Spleen (tissue), 11 donors: ENCODE measurements at regions not wholly inside any gene's neighbourhood (a gene's known extent, or its start where the extent isn't known, plus 50 kb on each side); places are given as distances from the start of the nearest gene placed in this dataset.

Source experiments
- DNase-seq: peaks from one replicate; pipeline ENCODE4 v3.0.0-alpha.2; 2020
- H3K27ac ChIP-seq, 8 donors: fragments of 200-600 bp; sonication (generic) in 7 of 8; 1 replicate in 4 of 8; 2 replicates in 4 of 8; pipeline versions ENCODE4 v1.5.0 to v1.8.0; 2016 to 2021; ENCODE audit warnings: inconsistent platforms in 4 of 8, mild to moderate bottlenecking in 4 of 8, moderate library complexity in 1 of 8
- H3K27me3 ChIP-seq, 7 donors: fragments of 200-600 bp; sonication (generic) in 6 of 7; replicated peaks in 1 of 7; 1 replicate in 4 of 7; 2 replicates in 3 of 7; pipeline versions ENCODE4 v1.5.0 to v1.8.0; 2016 to 2021; ENCODE audit warnings: inconsistent platforms in 3 of 7, mild to moderate bottlenecking in 1 of 7
- H3K36me3 ChIP-seq, 6 donors: fragments of 200-600 bp; sonication (generic) in 5 of 6; 1 replicate in 4 of 6; 2 replicates in 2 of 6; pipeline versions ENCODE4 v1.5.0 to v1.8.0; 2016 to 2021; ENCODE audit warnings: inconsistent platforms in 2 of 6
- H3K4me1 ChIP-seq, 6 donors: fragments of 200-600 bp; sonication (generic) in 5 of 6; 1 replicate in 3 of 6; 2 replicates in 3 of 6; pipeline versions ENCODE4 v1.5.0 to v1.8.0; 2016 to 2021; ENCODE audit warnings: inconsistent platforms in 3 of 6
- H3K4me3 ChIP-seq, 8 donors: fragments of 200-600 bp; sonication (generic) in 7 of 8; 1 replicate in 4 of 8; 2 replicates in 4 of 8; pipeline versions ENCODE4 v1.5.0 to v1.8.0; 2016 to 2021; ENCODE audit warnings: inconsistent platforms in 4 of 8, mild to moderate bottlenecking in 4 of 8, moderate library complexity in 2 of 8
- H3K9me3 ChIP-seq, 8 donors: fragments of 200-600 bp; sonication (generic) in 7 of 8; 1 replicate in 4 of 8; 2 replicates in 4 of 8; pipeline versions ENCODE4 v1.5.0 to v1.8.0; 2016 to 2021; ENCODE audit warnings: inconsistent platforms in 4 of 8
- CTCF ChIP-seq, 11 experiments: fragments of 200-600 bp in 7 of 11; fragments of 450-650 bp in 4 of 11; sonication (generic) in 4 of 11; IDR thresholded peaks in 8 of 11; conservative IDR thresholded peaks in 3 of 11; 1 replicate in 7 of 11; 2 replicates in 4 of 11; pipeline versions ENCODE4 v1.4.0 to v1.8.0; 2016 to 2021; ENCODE audit warnings: antibody characterized with exemption in 11 of 11, inconsistent platforms in 4 of 11, mild to moderate bottlenecking in 1 of 11
- POLR2A ChIP-seq, 3 donors: fragments of 450-650 bp; IDR thresholded peaks; one replicate each; pipeline ENCODE4 v1.5.1; 2017; ENCODE audit warnings: antibody characterized with exemption in 3 of 3, mild to moderate bottlenecking in 1 of 3
- POLR2AphosphoS5 ChIP-seq, 3 donors: sonication (generic); formaldehyde crosslinking; IDR thresholded peaks; one replicate each; pipeline ENCODE4 v1.5.1; 2017; ENCODE audit warnings: antibody characterized with exemption in 3 of 3
- WGBS, 5 donors: extraction: QIAGEN DNeasy Blood & Tissue Kit in 3 of 5; methylation state at CpG; one replicate each; pipeline versions ENCODE4 v1.1.5 to v1.1.7; 2013 to 2018; 5-methylcytosine and 5-hydroxymethylcytosine counted together
- intact Hi-C: fragments of 100-400 bp; cut with DNase I; formaldehyde crosslinking; loops from one replicate; pipeline ENCODE4 v1.15.0; 2023; ENCODE audit warnings: low total_unique reads
- donor health status: healthy with polysubstance abuse.
- donor health status: DM: no; HTN: no; CAD: no; lungs with moderate emphysema.
- donor health status: DM: no; HTN: no; CAD: no.
- donor health status: Bipolar disorder and iron deficiency.
- donor health status: healthy.
- donor health status: DM: no; HTN: no; CAD: no.
- donor health status: DM: yes; HTN: yes; CAD: no.

GRCh38 chr6:104527761-104528415 is 331.8 kb downstream of the HACE1 start:
- TF ChIP-seq CTCF (IDR thresholded peaks at IDR 0.05 in 8 of 11, conservative IDR thresholded peaks at IDR 0.05 in 3 of 11), result peak in 2 of 11 experiments; percentile 18
- no peak for TF ChIP-seq POLR2AphosphoS5 (IDR thresholded peaks at IDR 0.05)
- 71 to 84% (median 76%) methylated on average over 10 of the region's 10 CpGs for WGBS, 5 donors
- Histone ChIP-seq H3K27ac (no peak overlapping the region), H3K4me3 (no peak overlapping the region), H3K27me3 (peaks cover 0 to 10% (median 0%) of the 10 kb centered on the region in 7 donors), H3K36me3 (no peaks in the 10 kb centered on the region), H3K9me3 (no peaks in the 10 kb centered on the region), H3K4me1 (peaks cover 0 to 15% (median 6%) of the 10 kb centered on the region in 6 donors)
- intact Hi-C loops, result no loop called here
- DNase-seq, result no peak

- TF ChIP-seq POLR2AphosphoS5 (IDR thresholded peaks at IDR 0.05) (no peak), POLR2A (IDR thresholded peaks at IDR 0.05) (no peak), CTCF (IDR thresholded peaks at IDR 0.05 in 8 of 11, conservative IDR thresholded peaks at IDR 0.05 in 3 of 11) (no peak)
- DNase-seq, result no peak
- Histone ChIP-seq H3K27me3 (peaks cover 0 to 10% (median 0%) of the 10 kb centered on the region in 7 donors), H3K9me3 (no peaks in the 10 kb centered on the region), H3K27ac (no peak overlapping the region), H3K4me3 (no peak overlapping the region), H3K36me3 (no peaks in the 10 kb centered on the region), H3K4me1 (peaks cover 0 to 15% (median 6%) of the 10 kb centered on the region in 6 donors)
- 22 to 36% (median 28%) methylated on average over 7 of the region's 7 CpGs for WGBS, 5 donors
- intact Hi-C loops, result no loop called here
Measured at GRCh38 chr6:104527311-104527710, 332.4 kb downstream of the HACE1 start.

GRCh38 chr6:104526376-104526775 is 333.3 kb downstream of the HACE1 start:
- Histone ChIP-seq H3K4me3 (no peak overlapping the region), H3K36me3 (no peaks in the 10 kb centered on the region), H3K9me3 (no peaks in the 10 kb centered on the region), H3K4me1 (peaks cover 0 to 12% (median 6%) of the 10 kb centered on the region in 6 donors), H3K27me3 (peaks cover 0 to 10% (median 0%) of the 10 kb centered on the region in 7 donors), H3K27ac (no peak overlapping the region)
- TF ChIP-seq POLR2A (IDR thresholded peaks at IDR 0.05), result no peak
- TF ChIP-seq POLR2AphosphoS5 (IDR thresholded peaks at IDR 0.05), result no peak
- TF ChIP-seq CTCF (IDR thresholded peaks at IDR 0.05 in 8 of 11, conservative IDR thresholded peaks at IDR 0.05 in 3 of 11), result no peak
- intact Hi-C loops, result no loop called here
- WGBS, 5 donors, result 48 to 72% (median 68%) methylated on average over 6 of the region's 6 CpGs
- no peak for DNase-seq

- intact Hi-C loops, result no loop called here
- Histone ChIP-seq H3K4me3 (peak overlapping the region in 3 of 8 donors; percentile 20 to 61 (median 25)), H3K4me1 (peaks cover 0 to 12% (median 6%) of the 10 kb centered on the region in 6 donors), H3K27me3 (peaks cover 0 to 10% (median 0%) of the 10 kb centered on the region in 7 donors), H3K9me3 (no peaks in the 10 kb centered on the region), H3K36me3 (no peaks in the 10 kb centered on the region), H3K27ac (no peak overlapping the region)
- WGBS, 5 donors, result 22 to 30% (median 27%) methylated on average over 15 of the region's 15 CpGs
- peak; percentile 42 to 84 (median 74) for TF ChIP-seq CTCF (IDR thresholded peaks at IDR 0.05 in 8 of 11, conservative IDR thresholded peaks at IDR 0.05 in 3 of 11)
- TF ChIP-seq POLR2AphosphoS5 (IDR thresholded peaks at IDR 0.05), result no peak
- DNase-seq, result peak; percentile 88
Measured at GRCh38 chr6:104525677-104526322, 333.9 kb downstream of the HACE1 start.
